ENCODE measurements at regions not wholly inside any gene's neighbourhood (a gene's known extent, or its start where the extent isn't known, plus 50 kb on each side); places are given as distances from the start of the nearest gene placed in this dataset.

- intact Hi-C loops (cut with micrococcal nuclease; ENCODE audit: unreplicated experiment) (no loop called here), in situ Hi-C loops (cut with HindIII; ENCODE audit: low pct_unique_long_range_greater_than_20kb, low sequenced_read_pairs) (no loop called here)
- ATAC-seq (no peak), DNase-seq (ENCODE audit: low read depth, low spot score) (no peak)
- no peaks in the 10 kb centered on the region for H3K27me3 ChIP-seq (ENCODE audit: control insufficient read depth, insufficient read depth, low read length)
- CTCF ChIA-PET, result no interaction called here
- peaks cover 16% of the 10 kb centered on the region; the same call in 1 of the 2 replicates for H3K9me3 ChIP-seq (ENCODE audit: control insufficient read depth, insufficient read depth, low read depth, low read length)
- BruUV-seq (replicated peaks), result no TSS peak
- POLR2A ChIA-PET, result no interaction called here
- H3K27ac ChIP-seq (ENCODE audit: low read length), result no peak overlapping the region
- no peak for TF ChIP-seq POLR2AphosphoS5 (IDR thresholded peaks at IDR 0.05; ENCODE audit: low read depth, low read length)
- no peak for TF ChIP-seq SIN3A (IDR thresholded peaks at IDR 0.05; ENCODE audit: borderline replicate concordance, insufficient read depth, low read depth, low read length)
- no peak for TF ChIP-seq REST (IDR thresholded peaks at IDR 0.05; ENCODE audit: insufficient read depth in 1 of 2, low read depth in 2 of 2, low read length in 1 of 2)
- TF ChIP-seq TCF7L2 (IDR thresholded peaks at IDR 0.05; ENCODE audit: low read depth, low read length), result no peak
- TF ChIP-seq, protein P1, sequence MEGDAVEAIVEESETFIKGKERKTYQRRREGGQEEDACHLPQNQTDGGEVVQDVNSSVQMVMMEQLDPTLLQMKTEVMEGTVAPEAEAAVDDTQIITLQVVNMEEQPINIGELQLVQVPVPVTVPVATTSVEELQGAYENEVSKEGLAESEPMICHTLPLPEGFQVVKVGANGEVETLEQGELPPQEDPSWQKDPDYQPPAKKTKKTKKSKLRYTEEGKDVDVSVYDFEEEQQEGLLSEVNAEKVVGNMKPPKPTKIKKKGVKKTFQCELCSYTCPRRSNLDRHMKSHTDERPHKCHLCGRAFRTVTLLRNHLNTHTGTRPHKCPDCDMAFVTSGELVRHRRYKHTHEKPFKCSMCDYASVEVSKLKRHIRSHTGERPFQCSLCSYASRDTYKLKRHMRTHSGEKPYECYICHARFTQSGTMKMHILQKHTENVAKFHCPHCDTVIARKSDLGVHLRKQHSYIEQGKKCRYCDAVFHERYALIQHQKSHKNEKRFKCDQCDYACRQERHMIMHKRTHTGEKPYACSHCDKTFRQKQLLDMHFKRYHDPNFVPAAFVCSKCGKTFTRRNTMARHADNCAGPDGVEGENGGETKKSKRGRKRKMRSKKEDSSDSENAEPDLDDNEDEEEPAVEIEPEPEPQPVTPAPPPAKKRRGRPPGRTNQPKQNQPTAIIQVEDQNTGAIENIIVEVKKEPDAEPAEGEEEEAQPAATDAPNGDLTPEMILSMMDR (IDR thresholded peaks at IDR 0.05), result no peak
- H3K36me3 ChIP-seq (ENCODE audit: control insufficient read depth, insufficient read depth, low read length), result no peaks in the 10 kb centered on the region
- H3K4me3 ChIP-seq (ENCODE audit: low read depth in 2 of 2, low read length in 2 of 2), result no peak overlapping the region
- no peaks in the 10 kb centered on the region for H3K4me1 ChIP-seq (ENCODE audit: control insufficient read depth, insufficient read depth, low read length)
Observed at GRCh38 chr10:4453276-4453675, 372.7 kb upstream of the AKR1E2 start.

DNA sequence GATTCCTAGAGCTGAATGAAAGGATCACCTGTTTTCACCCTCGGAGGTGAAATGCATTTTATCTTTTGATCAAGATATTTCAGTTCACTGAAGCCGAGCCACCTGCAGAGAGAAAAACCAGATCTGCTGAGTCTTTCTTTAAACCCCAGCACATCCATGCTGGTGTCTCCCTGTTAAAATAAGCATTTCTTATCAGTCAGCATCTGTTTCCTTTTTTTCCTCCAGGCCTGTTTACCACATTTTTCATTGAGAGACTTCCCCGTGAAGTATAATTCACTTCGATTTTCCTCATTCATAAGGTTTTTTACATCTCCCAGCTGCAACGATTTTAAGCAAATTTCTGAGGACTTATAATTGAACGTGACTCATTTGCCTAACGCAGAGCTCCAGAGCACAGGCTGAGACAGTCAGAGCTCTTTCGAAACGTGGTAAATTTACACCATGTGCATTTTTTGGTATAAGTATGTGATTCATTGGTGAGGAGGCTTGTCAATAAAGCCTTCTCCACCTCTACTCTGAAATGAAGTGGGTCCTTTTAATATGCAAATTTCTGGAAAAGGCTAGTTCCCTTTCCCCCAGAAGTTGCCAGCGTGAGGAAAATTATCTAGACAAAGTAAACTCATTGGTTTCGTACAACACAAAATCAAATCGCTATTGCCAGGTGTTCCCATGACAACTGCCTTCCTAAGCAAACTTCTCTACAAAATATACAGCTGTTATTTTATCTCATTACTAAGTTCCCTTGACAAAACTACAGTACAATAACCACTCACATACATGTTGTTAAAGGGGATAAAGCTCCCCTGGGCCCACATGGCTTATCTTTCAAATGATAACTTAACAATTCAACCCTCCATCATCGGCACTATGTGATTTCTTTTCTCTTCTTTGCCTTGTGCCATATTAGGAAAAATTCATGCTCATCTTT is 374.8 kb upstream of the AKR1E2 start:
- intact Hi-C loops (cut with micrococcal nuclease; ENCODE audit: unreplicated experiment) (no loop called here), in situ Hi-C loops (cut with HindIII; ENCODE audit: low pct_unique_long_range_greater_than_20kb, low sequenced_read_pairs) (no loop called here)
- ChIA-PET CTCF (no interaction called here), POLR2A (no interaction called here)
- H3K27ac ChIP-seq (ENCODE audit: low read length), result no peak overlapping the region; the same call in 1 of the 2 replicates
- ATAC-seq (no peak), DNase-seq (ENCODE audit: low read depth, low spot score) (no peak)
- BruUV-seq (replicated peaks), result no TSS peak
- no peaks in the 10 kb centered on the region for H3K4me1 ChIP-seq (ENCODE audit: control insufficient read depth, insufficient read depth, low read length)
- H3K36me3 ChIP-seq (ENCODE audit: control insufficient read depth, insufficient read depth, low read length), result no peaks in the 10 kb centered on the region
- H3K9me3 ChIP-seq (ENCODE audit: control insufficient read depth, insufficient read depth, low read depth, low read length), result peaks cover 21% of the 10 kb centered on the region; the same call in 1 of the 2 replicates
- no peak overlapping the region for H3K4me3 ChIP-seq (ENCODE audit: low read depth in 2 of 2, low read length in 2 of 2)
- TF ChIP-seq SIN3A (IDR thresholded peaks at IDR 0.05; ENCODE audit: borderline replicate concordance, insufficient read depth, low read depth, low read length) (no peak), TCF7L2 (IDR thresholded peaks at IDR 0.05; ENCODE audit: low read depth, low read length) (no peak), POLR2AphosphoS5 (IDR thresholded peaks at IDR 0.05; ENCODE audit: low read depth, low read length) (no peak), REST (IDR thresholded peaks at IDR 0.05; ENCODE audit: insufficient read depth in 1 of 2, low read depth in 2 of 2, low read length in 1 of 2) (no peak)
- TF ChIP-seq, protein P1 (IDR thresholded peaks at IDR 0.05), result no peak
- H3K27me3 ChIP-seq (ENCODE audit: control insufficient read depth, insufficient read depth, low read length), result no peaks in the 10 kb centered on the region

Measured in Panc1 (cell line).